Hippocampal formation (tissue), 2 donors: ENCODE measurements at regions not wholly inside any gene's neighbourhood (a gene's known extent, or its start where the extent isn't known, plus 50 kb on each side); places are given as distances from the start of the nearest gene placed in this dataset.
A peak's percentile ranks its signal among the peaks of the same experiment; 100 is the strongest.

Experiments used
- DNase-seq, 2 donors: peaks; one replicate each; lab custom pipeline; 2025; lab: John Stamatoyannopoulos, UW

GRCh38 chr6:169339731-169340309 lies 86.2 kb upstream of the THBS2 start:
- no peak for DNase-seq

GRCh38 chr6:169339025-169339424 lies 85.4 kb upstream of the THBS2 start:
- DNase-seq = no peak

- no peak for DNase-seq
Observed at GRCh38 chr6:169337886-169338445, 84.3 kb upstream of the THBS2 start.

GRCh38 chr6:169335301-169335700 lies 81.7 kb upstream of the THBS2 start:
- no peak for DNase-seq

GRCh38 chr6:169332250-169332649 lies 78.6 kb upstream of the THBS2 start:
- no peak for DNase-seq

GRCh38 chr6:169328112-169328801 lies 74.6 kb upstream of the THBS2 start:
- DNase-seq = no peak

GRCh38 chr6:169326067-169326799 lies 72.6 kb upstream of the THBS2 start:
- DNase-seq = peak in 1 of 2 donors; percentile 24

- DNase-seq = no peak
Observed at GRCh38 chr6:169324656-169325459, 71.2 kb upstream of the THBS2 start.

GRCh38 chr6:169324086-169324485 lies 70.4 kb upstream of the THBS2 start:
- DNase-seq = no peak

- no peak for DNase-seq
Observed at GRCh38 chr6:169323221-169323620, 69.6 kb upstream of the THBS2 start.

- DNase-seq = no peak
Observed at GRCh38 chr6:169321546-169321945, 67.9 kb upstream of the THBS2 start.

GRCh38 chr6:169320013-169320412 lies 66.4 kb upstream of the THBS2 start:
- DNase-seq = no peak

- DNase-seq = no peak
Observed at GRCh38 chr6:169317441-169318202, 64.0 kb upstream of the THBS2 start.

GRCh38 chr6:169316651-169317050 lies 63.0 kb upstream of the THBS2 start:
- no peak for DNase-seq

- DNase-seq = no peak
Observed at GRCh38 chr6:169315830-169316614, 62.4 kb upstream of the THBS2 start.

- DNase-seq = no peak
Observed at GRCh38 chr6:169313347-169314010, 59.8 kb upstream of the THBS2 start.

- DNase-seq = no peak
Observed at GRCh38 chr6:169312658-169313346, 59.2 kb upstream of the THBS2 start.

GRCh38 chr6:169310983-169311382 lies 57.3 kb upstream of the THBS2 start:
- no peak for DNase-seq
